IgD-negative memory B cell (primary cell): ENCODE measurements at regions not wholly inside any gene's neighbourhood (a gene's known extent, or its start where the extent isn't known, plus 50 kb on each side); places are given as distances from the start of the nearest gene placed in this dataset.

Experiments
- H3K27ac Mint-ChIP-seq, 3 donors: one replicate each; pipeline ENCODE4 v1.8.0; 2020 to 2022; ENCODE audit warnings: mild to moderate bottlenecking in 3 of 3, mixed read lengths in 3 of 3, moderate library complexity in 1 of 3
- H3K27me3 Mint-ChIP-seq: one replicate; pipeline ENCODE4 v1.8.0; 2021; ENCODE audit warnings: mixed read lengths
- H3K36me3 Mint-ChIP-seq: one replicate; pipeline ENCODE4 v1.8.0; 2020; ENCODE audit warnings: mild to moderate bottlenecking, mixed read lengths
- H3K4me1 Mint-ChIP-seq, 3 donors: one replicate each; pipeline ENCODE4 v1.8.0; 2020 to 2022; ENCODE audit warnings: mixed read lengths in 3 of 3, mild to moderate bottlenecking in 1 of 3
- H3K4me3 Mint-ChIP-seq, 4 donors: one replicate each; pipeline ENCODE4 v1.8.0; 2020 to 2022; ENCODE audit warnings: mild to moderate bottlenecking in 4 of 4, mixed read lengths in 4 of 4, moderate library complexity in 3 of 4
- H3K9me3 Mint-ChIP-seq, 3 donors: one replicate each; pipeline ENCODE4 v1.8.0; 2020 to 2021; ENCODE audit warnings: mixed read lengths in 3 of 3, mild to moderate bottlenecking in 1 of 3

GRCh38 chr19:5220866-5221265 is 119.7 kb downstream of the PTPRS start:
- no peaks in the 10 kb centered on the region for H3K9me3 Mint-ChIP-seq
- no peak overlapping the region for H3K4me3 Mint-ChIP-seq
- H3K27me3 Mint-ChIP-seq = peaks cover 1% of the 10 kb centered on the region
- no peak overlapping the region for H3K27ac Mint-ChIP-seq
- H3K36me3 Mint-ChIP-seq = no peaks in the 10 kb centered on the region
- peaks cover 15 to 17% (median 16%) of the 10 kb centered on the region in 3 donors for H3K4me1 Mint-ChIP-seq

GRCh38 chr19:5220361-5220760 is 120.3 kb downstream of the PTPRS start:
- no peak overlapping the region for H3K4me3 Mint-ChIP-seq
- H3K27me3 Mint-ChIP-seq = peaks cover 1% of the 10 kb centered on the region
- H3K36me3 Mint-ChIP-seq = no peaks in the 10 kb centered on the region
- peaks cover 16 to 18% (median 17%) of the 10 kb centered on the region in 3 donors for H3K4me1 Mint-ChIP-seq
- H3K9me3 Mint-ChIP-seq = no peaks in the 10 kb centered on the region
- no peak overlapping the region for H3K27ac Mint-ChIP-seq

DNA sequence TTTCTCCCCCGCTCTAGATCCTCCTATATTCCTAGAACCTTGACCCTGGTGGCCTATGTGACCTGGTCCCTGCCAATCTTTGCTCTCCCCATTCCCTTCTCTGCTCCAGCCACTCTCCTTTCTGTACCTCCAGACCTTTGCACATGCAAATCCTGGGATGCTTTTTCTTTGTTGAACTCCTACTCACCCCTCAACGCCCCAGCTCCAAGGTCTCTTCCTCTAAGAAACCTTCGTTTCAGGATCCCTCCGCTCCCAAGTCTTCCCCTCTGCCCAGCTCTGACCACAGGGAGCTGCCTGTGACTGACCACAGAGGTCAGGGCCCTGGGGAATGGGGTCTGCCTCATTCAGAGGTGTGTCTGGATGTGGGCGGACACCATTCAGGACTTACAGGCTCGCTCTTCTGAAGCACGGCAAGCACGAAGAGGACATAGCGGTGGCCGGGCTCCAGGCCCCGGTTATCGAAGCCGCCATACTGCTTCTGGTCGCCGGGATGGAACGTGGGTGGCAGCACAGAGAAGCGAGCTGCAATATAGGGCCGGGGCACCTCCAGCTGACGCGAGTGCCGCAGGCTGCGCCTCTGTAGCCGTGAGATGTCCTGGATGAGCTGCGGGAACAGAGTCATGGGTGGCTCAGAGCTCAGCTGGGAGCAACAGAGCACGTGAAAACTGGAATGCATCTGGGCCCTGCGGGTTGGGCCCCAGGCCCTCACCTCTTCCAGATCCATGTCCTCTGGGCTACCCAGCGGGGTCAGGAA is 120.9 kb downstream of the PTPRS start:
- Mint-ChIP-seq H3K27ac (no peak overlapping the region), H3K27me3 (peaks cover 1% of the 10 kb centered on the region), H3K9me3 (no peaks in the 10 kb centered on the region), H3K4me3 (peak overlapping the region in 1 of 4 donors; percentile 13), H3K36me3 (no peaks in the 10 kb centered on the region), H3K4me1 (peaks cover 16 to 19% (median 17%) of the 10 kb centered on the region in 3 donors)

GRCh38 chr19:5218963-5219530 is 121.6 kb downstream of the PTPRS start:
- H3K4me1 Mint-ChIP-seq = peaks cover 16 to 19% (median 17%) of the 10 kb centered on the region in 3 donors
- no peaks in the 10 kb centered on the region for H3K36me3 Mint-ChIP-seq
- peaks cover 1% of the 10 kb centered on the region for H3K27me3 Mint-ChIP-seq
- H3K9me3 Mint-ChIP-seq = no peaks in the 10 kb centered on the region
- no peak overlapping the region for H3K4me3 Mint-ChIP-seq
- no peak overlapping the region for H3K27ac Mint-ChIP-seq

DNA sequence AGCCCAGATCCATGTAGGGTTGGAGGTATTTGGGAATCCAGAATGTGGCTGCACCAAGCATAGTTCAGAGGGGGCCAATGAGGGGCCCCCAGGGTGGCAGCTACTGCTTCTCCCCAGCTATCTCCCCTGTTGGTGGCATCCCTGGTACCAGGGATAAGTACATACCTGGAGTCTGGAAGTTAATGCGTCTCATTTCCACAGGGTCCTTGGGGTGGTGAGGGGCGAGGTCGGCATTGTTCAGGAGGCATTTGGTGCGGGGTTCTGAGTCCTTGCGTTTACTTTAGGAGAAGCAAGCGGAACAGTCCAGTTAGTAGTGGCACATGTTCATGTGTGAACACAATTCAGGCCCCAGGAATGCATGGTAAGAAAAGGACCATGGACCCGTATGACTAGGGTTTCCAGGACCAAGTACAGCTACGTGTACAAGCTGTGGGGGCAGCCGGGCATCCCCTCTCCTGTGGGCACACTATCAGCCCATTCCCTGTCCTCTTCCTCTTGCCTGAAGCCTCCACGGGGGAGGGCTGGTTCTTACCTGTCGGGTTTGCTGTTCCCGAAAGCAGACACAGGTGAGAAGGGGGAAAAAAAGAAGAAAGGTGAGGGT is 122.3 kb downstream of the PTPRS start:
- no peak overlapping the region for H3K4me3 Mint-ChIP-seq
- H3K27ac Mint-ChIP-seq = no peak overlapping the region
- peaks cover 16 to 19% (median 17%) of the 10 kb centered on the region in 3 donors for H3K4me1 Mint-ChIP-seq
- peaks cover 1% of the 10 kb centered on the region for H3K27me3 Mint-ChIP-seq
- no peaks in the 10 kb centered on the region for H3K9me3 Mint-ChIP-seq
- peaks cover 1% of the 10 kb centered on the region for H3K36me3 Mint-ChIP-seq

DNA sequence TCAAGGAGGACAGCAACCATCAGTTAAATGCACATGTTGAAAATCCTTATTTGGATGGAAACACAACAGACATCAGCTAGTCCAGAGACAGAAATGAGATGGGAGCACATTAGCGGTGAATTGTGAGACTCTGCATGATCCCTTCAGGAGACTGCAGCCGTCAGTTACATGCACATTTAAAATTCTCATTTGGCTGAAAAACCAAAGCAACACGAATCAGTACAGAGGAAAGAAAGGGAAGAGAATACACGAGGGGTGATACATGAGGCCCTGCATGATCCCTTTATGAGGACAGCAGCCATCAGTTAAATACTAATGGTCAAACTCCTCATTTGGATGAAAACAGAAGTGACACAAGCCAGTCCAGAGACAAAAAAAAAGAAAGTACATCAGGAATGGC is 123.4 kb downstream of the PTPRS start:
- peaks cover 1% of the 10 kb centered on the region for H3K27me3 Mint-ChIP-seq
- peak overlapping the region in 3 of 4 donors; percentile 24 to 95 (median 73) for H3K4me3 Mint-ChIP-seq
- H3K4me1 Mint-ChIP-seq = peaks cover 16 to 19% (median 17%) of the 10 kb centered on the region in 3 donors
- H3K27ac Mint-ChIP-seq = peak overlapping the region in 1 of 3 donors; percentile 18
- peaks cover 3% of the 10 kb centered on the region for H3K36me3 Mint-ChIP-seq
- no peaks in the 10 kb centered on the region for H3K9me3 Mint-ChIP-seq

GRCh38 chr19:5216141-5216847 is 124.3 kb downstream of the PTPRS start:
- peaks cover 3% of the 10 kb centered on the region for H3K36me3 Mint-ChIP-seq
- peaks cover 16 to 19% (median 17%) of the 10 kb centered on the region in 3 donors for H3K4me1 Mint-ChIP-seq
- H3K4me3 Mint-ChIP-seq = peak overlapping the region; percentile 62 to 95 (median 82)
- H3K27ac Mint-ChIP-seq = peak overlapping the region; percentile 67 to 96 (median 86)
- H3K27me3 Mint-ChIP-seq = no peaks in the 10 kb centered on the region
- H3K9me3 Mint-ChIP-seq = no peaks in the 10 kb centered on the region

DNA sequence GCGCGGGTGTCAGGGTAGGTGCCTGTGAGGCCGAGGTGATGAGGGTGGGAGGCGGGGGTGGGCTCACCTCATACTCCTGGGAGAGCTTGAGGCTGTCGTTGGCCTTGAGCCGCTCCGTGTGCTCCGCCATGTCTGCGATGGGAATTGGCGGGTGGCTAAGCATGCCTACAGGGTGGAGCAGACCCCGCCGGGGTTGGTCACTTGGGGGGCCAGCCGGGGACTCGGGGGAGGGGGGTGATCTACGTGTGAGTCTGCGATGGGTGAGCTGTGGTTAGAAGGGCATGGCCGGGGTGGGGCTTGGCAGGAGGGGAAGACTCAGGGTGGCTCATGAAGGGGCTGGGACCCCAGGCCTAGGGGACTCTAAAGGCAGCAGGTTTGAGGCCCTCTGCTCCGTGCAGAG is 125.2 kb downstream of the PTPRS start:
- Mint-ChIP-seq H3K4me1 (peaks cover 16 to 19% (median 17%) of the 10 kb centered on the region in 3 donors), H3K27me3 (no peaks in the 10 kb centered on the region), H3K27ac (peak overlapping the region in 1 of 3 donors; percentile 47), H3K36me3 (peaks cover 3% of the 10 kb centered on the region), H3K4me3 (peak overlapping the region in 1 of 4 donors; percentile 88), H3K9me3 (peaks cover 0 to 4% (median 0%) of the 10 kb centered on the region in 3 donors)

GRCh38 chr19:5214902-5215301 is 125.7 kb downstream of the PTPRS start:
- Mint-ChIP-seq H3K4me1 (peaks cover 16 to 19% (median 17%) of the 10 kb centered on the region in 3 donors), H3K4me3 (peak overlapping the region in 2 of 4 donors; percentile 73 to 88), H3K9me3 (peaks cover 0 to 4% (median 0%) of the 10 kb centered on the region in 3 donors), H3K27me3 (no peaks in the 10 kb centered on the region), H3K27ac (peak overlapping the region in 1 of 3 donors; percentile 47), H3K36me3 (peaks cover 3% of the 10 kb centered on the region)

DNA sequence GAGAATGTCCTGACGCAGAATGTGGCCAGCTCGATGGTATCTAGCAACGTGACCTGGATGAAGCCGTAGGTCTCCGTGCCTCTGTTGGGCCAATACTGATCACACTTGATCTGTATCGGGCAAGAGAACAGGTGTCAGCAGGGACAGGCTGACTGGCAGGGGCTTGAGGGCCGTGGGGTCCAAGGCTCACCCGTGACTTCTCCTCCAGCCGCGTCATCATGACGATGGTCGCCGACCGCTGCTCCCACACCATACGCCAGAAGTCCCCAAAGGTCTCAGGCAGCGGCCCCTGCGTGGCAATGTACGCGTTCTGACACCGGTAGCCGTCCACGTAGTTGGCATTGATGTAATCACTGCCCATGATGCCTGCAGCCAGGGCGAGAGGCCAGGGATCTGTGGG is 126.2 kb downstream of the PTPRS start:
- H3K9me3 Mint-ChIP-seq = peaks cover 0 to 4% (median 0%) of the 10 kb centered on the region in 3 donors
- H3K27ac Mint-ChIP-seq = no peak overlapping the region
- H3K4me1 Mint-ChIP-seq = peaks cover 16 to 19% (median 17%) of the 10 kb centered on the region in 3 donors
- no peaks in the 10 kb centered on the region for H3K27me3 Mint-ChIP-seq
- H3K36me3 Mint-ChIP-seq = peaks cover 3% of the 10 kb centered on the region
- H3K4me3 Mint-ChIP-seq = no peak overlapping the region

- Mint-ChIP-seq H3K27me3 (no peaks in the 10 kb centered on the region), H3K4me1 (peaks cover 16 to 19% (median 17%) of the 10 kb centered on the region in 3 donors), H3K27ac (no peak overlapping the region), H3K36me3 (peaks cover 3% of the 10 kb centered on the region), H3K9me3 (peaks cover 0 to 4% (median 0%) of the 10 kb centered on the region in 3 donors), H3K4me3 (no peak overlapping the region)
These were observed 126.9 kb downstream of the PTPRS start for GRCh38 chr19:5213667-5214066.

DNA sequence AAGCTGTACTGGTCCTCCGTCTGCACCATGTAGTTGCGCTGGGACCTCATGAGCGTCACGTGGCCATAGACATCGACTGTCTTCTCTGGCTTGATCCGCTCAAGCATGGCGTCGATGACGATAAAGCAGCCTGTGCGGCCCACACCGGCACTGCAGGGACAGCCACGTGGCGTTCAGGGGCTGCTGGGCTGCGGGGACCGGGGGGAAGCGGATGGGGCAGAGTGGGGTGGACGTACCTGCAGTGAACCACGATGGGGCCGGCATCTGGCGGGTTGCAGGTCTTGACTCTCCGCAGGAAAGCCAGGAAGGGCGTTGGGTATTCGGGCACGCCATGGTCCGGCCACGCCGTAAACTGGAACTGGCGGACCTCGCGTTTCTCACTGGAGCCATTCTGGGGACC is 128.5 kb downstream of the PTPRS start:
- H3K4me3 Mint-ChIP-seq = no peak overlapping the region
- H3K27ac Mint-ChIP-seq = no peak overlapping the region
- no peaks in the 10 kb centered on the region for H3K27me3 Mint-ChIP-seq

GRCh38 chr19:5211217-5211822 is 129.3 kb downstream of the PTPRS start:
- Mint-ChIP-seq H3K4me1 (peaks cover 3 to 8% (median 6%) of the 10 kb centered on the region in 3 donors), H3K36me3 (peaks cover 3% of the 10 kb centered on the region), H3K4me3 (no peak overlapping the region), H3K9me3 (peaks cover 0 to 4% (median 0%) of the 10 kb centered on the region in 3 donors), H3K27me3 (no peaks in the 10 kb centered on the region), H3K27ac (peak overlapping the region in 1 of 3 donors; percentile 59)

More for the DNA sequence above, 128.5 kb downstream of the PTPRS start:
- peaks cover 3% of the 10 kb centered on the region for H3K36me3 Mint-ChIP-seq
- H3K4me1 Mint-ChIP-seq = peaks cover 11 to 15% (median 13%) of the 10 kb centered on the region in 3 donors
- peaks cover 0 to 4% (median 0%) of the 10 kb centered on the region in 3 donors for H3K9me3 Mint-ChIP-seq

DNA sequence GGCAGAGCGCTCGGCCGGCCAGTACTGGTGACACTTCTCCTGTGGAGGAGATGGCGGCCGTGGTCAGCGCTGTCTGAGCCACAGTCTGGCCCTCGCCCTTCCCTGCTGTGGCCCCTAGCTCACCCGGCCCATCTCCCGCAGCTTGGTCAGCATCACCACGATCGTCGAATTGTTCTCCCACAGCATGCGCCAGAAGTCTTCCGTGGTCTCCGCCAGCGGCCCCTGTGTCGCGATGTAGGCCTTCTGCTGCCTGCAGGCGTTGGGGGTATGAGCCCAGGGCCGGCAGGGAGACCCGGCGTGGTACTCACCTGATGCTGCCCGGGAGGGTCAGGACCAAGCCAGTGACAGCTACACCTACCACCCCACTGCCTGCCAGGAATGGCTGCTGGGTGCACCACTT is 130.1 kb downstream of the PTPRS start:
- H3K36me3 Mint-ChIP-seq = peaks cover 3% of the 10 kb centered on the region
- peaks cover 0 to 2% (median 0%) of the 10 kb centered on the region in 3 donors for H3K4me1 Mint-ChIP-seq
- no peak overlapping the region for H3K27ac Mint-ChIP-seq
- no peaks in the 10 kb centered on the region for H3K27me3 Mint-ChIP-seq
- no peak overlapping the region for H3K4me3 Mint-ChIP-seq
- H3K9me3 Mint-ChIP-seq = peaks cover 0 to 4% (median 0%) of the 10 kb centered on the region in 3 donors
